OCI-LY1 (cell line): ENCODE measurements at regions not wholly inside any gene's neighbourhood (a gene's known extent, or its start where the extent isn't known, plus 50 kb on each side); places are given as distances from the start of the nearest gene placed in this dataset.

Experiments
- EZH2 ChIP-seq: fragments of 200-600 bp; sonication (generic), shearing (Covaris generic); IDR thresholded peaks from 2 replicates; pipeline ENCODE4 v1.8.0; 2017; ENCODE audit warnings: borderline replicate concordance, mixed run types, mild to moderate bottlenecking, antibody characterized with exemption, low read length, moderate library complexity, mixed read lengths
- TF ChIP-seq, protein P1 (sequence below): fragments of 200-600 bp; sonication (generic), shearing (Covaris generic); IDR thresholded peaks from 2 replicates; pipeline ENCODE4 v1.5.1; 2017; ENCODE audit warnings: mild to moderate bottlenecking, antibody characterized with exemption, low read length, moderate library complexity, mixed read lengths

- TF ChIP-seq, protein P1, sequence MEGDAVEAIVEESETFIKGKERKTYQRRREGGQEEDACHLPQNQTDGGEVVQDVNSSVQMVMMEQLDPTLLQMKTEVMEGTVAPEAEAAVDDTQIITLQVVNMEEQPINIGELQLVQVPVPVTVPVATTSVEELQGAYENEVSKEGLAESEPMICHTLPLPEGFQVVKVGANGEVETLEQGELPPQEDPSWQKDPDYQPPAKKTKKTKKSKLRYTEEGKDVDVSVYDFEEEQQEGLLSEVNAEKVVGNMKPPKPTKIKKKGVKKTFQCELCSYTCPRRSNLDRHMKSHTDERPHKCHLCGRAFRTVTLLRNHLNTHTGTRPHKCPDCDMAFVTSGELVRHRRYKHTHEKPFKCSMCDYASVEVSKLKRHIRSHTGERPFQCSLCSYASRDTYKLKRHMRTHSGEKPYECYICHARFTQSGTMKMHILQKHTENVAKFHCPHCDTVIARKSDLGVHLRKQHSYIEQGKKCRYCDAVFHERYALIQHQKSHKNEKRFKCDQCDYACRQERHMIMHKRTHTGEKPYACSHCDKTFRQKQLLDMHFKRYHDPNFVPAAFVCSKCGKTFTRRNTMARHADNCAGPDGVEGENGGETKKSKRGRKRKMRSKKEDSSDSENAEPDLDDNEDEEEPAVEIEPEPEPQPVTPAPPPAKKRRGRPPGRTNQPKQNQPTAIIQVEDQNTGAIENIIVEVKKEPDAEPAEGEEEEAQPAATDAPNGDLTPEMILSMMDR: no peak
- TF ChIP-seq EZH2: no peak
These were observed 208.8 kb downstream of the HIBADH start for GRCh38 chr7:27453702-27454405.
